ENCODE measurements at regions not wholly inside any gene's neighbourhood (a gene's known extent, or its start where the extent isn't known, plus 50 kb on each side); places are given as distances from the start of the nearest gene placed in this dataset.
"Not testable (repeated sequence)": the region's sequence is repeated elsewhere in the genome, so short reads cannot be mapped to it uniquely, and the experiment has no call there.

GRCh38 chr21:28513428-28513827, 479.2 kb downstream of the LTN1 start:
- no peak for DNase-seq

GRCh38 chr21:28509031-28509430, 483.6 kb downstream of the LTN1 start:
- no peak for DNase-seq

- no peak for DNase-seq
Observed at GRCh38 chr21:28508126-28508525, 484.6 kb downstream of the LTN1 start.

GRCh38 chr21:28496517-28496916, 496.2 kb downstream of the LTN1 start:
- DNase-seq = no peak

GRCh38 chr21:28492127-28492526, 500.6 kb downstream of the LTN1 start:
- DNase-seq = no peak

GRCh38 chr21:28489821-28490350, 502.8 kb downstream of the LTN1 start:
- DNase-seq = no peak

GRCh38 chr21:28489162-28489561, 503.5 kb downstream of the LTN1 start:
- DNase-seq = no peak

- DNase-seq = no peak
Observed at GRCh38 chr21:28487455-28488070, 505.1 kb downstream of the LTN1 start.

- DNase-seq = no peak
Observed at GRCh38 chr21:28485301-28486022, 507.2 kb downstream of the LTN1 start.

- DNase-seq = no peak
Observed at GRCh38 chr21:28483301-28484035, 509.2 kb downstream of the LTN1 start.

GRCh38 chr21:28482657-28483056, 510.0 kb downstream of the LTN1 start:
- no peak for DNase-seq

GRCh38 chr21:28480470-28480869, 512.2 kb downstream of the LTN1 start:
- no peak for DNase-seq

- DNase-seq = no peak
Observed at GRCh38 chr21:28473530-28474220, 519.0 kb downstream of the LTN1 start.

- DNase-seq = not testable (repeated sequence)
Observed at GRCh38 chr21:28472543-28472942, 520.1 kb downstream of the LTN1 start.

- no peak for DNase-seq
Observed at GRCh38 chr21:28464988-28465387, 527.7 kb downstream of the LTN1 start.

GRCh38 chr21:28464095-28464494, 528.6 kb downstream of the LTN1 start:
- no peak for DNase-seq

- no peak for DNase-seq
Observed at GRCh38 chr21:28459193-28459592, 533.5 kb downstream of the LTN1 start.

- DNase-seq = no peak
Observed at GRCh38 chr21:28458446-28458845, 534.2 kb downstream of the LTN1 start.

GRCh38 chr21:28455253-28455600, 537.5 kb downstream of the LTN1 start:
- DNase-seq = no peak

- DNase-seq = no peak
Observed at GRCh38 chr21:28454564-28455252, 538.0 kb downstream of the LTN1 start.

GRCh38 chr21:28447462-28447861, 545.2 kb downstream of the LTN1 start:
- DNase-seq = no peak

GRCh38 chr21:28445141-28445830, 547.4 kb downstream of the LTN1 start:
- no peak for DNase-seq
